HG03025 (cell line): ENCODE measurements at regions not wholly inside any gene's neighbourhood (a gene's known extent, or its start where the extent isn't known, plus 50 kb on each side); places are given as distances from the start of the nearest gene placed in this dataset.
"Not testable (repeated sequence)": the region's sequence is repeated elsewhere in the genome, so short reads cannot be mapped to it uniquely, and the experiment has no call there.

Source experiments
- ATAC-seq: cut with Tn5 transposase; IDR thresholded peaks from one replicate; pipeline ENCODE4 v1.9.1; 2021; ENCODE audit warnings: mild to moderate bottlenecking, moderate library complexity; ENCODE audit not compliant: unreplicated experiment, low FRiP score

GRCh38 chr2:241999184-241999583 is 129.7 kb downstream of the RTP5 start:
- ATAC-seq = no peak

- no peak for ATAC-seq
Observed at GRCh38 chr2:242001853-242002252, 132.3 kb downstream of the RTP5 start.

DNA sequence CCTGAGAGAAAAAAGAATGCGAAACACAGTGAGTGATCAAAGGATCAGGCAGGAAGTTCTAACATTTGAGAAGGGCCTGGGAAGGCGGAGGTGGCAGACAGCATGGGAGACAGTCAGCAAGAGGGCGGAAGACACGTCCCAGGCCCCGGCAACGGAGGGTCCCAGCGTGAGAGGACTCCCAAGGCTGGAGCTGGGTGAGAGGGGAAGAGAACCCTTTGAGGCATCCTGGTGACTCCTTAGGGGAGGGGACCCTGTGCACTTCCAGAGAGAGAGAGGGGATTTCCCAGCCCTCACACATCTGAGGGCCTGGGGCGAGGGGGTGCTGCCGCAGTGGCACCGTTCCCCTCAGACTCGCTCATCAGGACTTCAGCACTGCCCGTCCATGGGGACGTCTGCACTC is 133.4 kb downstream of the RTP5 start:
- ATAC-seq = no peak

DNA sequence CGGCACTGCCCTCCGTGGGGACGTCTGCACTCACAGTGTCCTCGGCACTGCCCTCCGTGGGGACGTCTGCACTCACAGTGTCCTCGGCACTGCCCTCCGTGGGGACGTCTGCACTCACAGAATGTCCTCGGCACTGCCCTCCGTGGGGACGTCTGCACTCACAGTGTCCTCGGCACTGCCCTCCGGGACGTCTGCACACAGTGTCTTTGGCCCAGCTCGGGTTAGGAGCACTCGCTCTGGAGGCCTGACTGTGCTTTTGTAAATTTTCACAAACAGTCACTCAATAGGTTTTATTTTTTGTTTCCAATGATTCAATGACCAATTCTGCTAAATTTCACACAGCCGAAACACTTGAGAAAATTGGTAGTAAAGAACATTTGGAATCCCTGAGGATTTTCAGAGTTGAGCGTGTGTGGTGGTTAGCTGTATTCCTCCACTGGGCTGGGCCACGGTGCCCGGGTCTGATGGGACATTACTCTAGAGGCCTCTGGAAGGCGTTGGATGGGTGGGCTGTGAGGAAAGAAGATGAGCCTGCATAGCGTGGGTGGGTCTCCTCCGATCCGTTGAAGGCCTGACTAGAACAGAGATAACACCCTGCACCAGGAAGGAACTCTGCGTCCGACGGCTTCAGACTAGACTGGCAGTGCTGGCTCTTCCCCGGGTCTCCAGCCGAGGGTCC is 134.8 kb downstream of the RTP5 start:
- ATAC-seq = no peak

DNA sequence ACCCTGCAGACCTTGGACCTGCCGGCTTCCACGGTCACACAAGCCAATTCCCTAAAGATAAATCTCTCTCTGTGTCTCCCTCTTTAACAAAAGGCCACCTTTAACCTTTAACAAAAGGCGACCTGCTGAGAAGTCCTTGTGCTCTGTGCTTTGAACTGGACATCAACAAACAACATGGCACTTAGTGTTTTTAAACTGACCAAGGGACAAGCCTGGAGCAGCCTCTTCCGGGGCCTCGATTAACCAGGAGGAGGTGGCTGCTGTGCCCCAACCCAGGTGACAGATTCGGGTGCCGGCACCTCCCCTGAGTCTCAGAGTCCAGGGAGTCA is 135.3 kb downstream of the RTP5 start:
- ATAC-seq = no peak

- not testable (repeated sequence) for ATAC-seq
Observed at GRCh38 chr2:242006091-242006634, 136.6 kb downstream of the RTP5 start.

DNA sequence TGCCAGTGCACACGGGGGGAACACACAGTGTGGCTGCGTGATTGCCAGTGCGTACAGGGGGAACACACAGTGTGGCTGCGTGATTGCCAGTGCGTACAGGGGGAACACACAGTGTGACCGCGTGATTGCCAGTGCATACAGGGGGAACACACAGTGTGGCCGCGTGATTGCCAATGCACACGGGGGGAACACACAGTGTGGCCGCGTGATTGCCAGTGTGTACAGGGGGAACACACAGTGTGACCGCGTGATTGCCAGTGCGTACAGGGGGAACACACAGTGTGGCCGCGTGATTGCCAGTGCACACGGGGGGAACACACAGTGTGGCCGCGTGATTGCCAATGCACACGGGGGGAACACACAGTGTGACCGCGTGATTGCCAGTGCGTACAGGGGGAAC is 139.4 kb downstream of the RTP5 start:
- not testable (repeated sequence) for ATAC-seq

DNA sequence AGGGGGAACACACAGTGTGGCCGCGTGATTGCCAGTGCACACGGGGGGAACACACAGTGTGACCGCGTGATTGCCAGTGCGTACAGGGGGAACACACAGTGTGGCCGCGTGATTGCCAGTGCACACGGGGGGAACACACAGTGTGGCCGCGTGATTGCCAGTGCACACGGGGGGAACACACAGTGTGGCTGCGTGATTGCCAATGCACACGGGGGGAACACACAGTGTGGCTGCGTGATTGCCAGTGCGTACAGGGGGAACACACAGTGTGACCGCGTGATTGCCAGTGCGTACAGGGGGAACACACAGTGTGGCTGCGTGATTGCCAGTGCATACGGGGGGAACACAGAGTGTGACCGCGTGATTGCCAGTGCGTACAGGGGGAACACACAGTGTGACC is 140.3 kb downstream of the RTP5 start:
- not testable (repeated sequence) for ATAC-seq

DNA sequence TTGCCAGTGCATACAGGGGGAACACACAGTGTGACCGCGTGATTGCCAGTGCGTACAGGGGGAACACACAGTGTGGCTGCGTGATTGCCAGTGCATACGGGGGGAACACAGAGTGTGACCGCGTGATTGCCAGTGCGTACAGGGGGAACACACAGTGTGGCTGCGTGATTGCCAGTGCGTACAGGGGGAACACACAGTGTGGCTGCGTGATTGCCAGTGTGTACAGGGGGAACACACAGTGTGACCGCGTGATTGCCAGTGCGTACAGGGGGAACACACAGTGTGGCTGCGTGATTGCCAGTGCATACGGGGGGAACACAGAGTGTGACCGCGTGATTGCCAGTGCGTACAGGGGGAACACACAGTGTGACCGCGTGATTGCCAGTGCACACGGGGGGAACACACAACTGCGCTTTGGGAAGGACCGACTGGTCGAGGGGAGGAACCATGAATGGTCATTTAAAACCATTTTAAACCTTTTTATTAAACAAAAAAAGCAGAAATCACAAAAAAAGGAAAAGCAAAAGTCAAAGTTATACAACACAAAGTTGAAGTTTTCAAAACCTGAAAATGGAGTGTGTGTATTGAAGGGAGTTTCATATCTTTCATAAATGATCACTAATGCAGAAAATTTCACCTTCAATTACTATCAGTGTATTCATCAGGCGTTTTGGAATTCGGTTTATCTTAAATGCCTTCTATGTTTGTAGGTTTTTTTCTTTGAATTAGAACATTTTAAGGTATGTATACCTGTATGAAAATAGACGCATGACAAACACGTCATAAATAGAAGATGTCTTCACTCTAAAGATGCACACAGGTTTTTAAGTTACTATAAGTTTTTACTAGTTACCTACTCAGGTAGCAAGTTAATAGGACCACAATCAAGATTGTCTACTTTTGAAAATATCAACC is 141.0 kb downstream of the RTP5 start:
- not testable (repeated sequence) for ATAC-seq

GRCh38 chr2:242011167-242011513 is 141.6 kb downstream of the RTP5 start:
- no peak for ATAC-seq

DNA sequence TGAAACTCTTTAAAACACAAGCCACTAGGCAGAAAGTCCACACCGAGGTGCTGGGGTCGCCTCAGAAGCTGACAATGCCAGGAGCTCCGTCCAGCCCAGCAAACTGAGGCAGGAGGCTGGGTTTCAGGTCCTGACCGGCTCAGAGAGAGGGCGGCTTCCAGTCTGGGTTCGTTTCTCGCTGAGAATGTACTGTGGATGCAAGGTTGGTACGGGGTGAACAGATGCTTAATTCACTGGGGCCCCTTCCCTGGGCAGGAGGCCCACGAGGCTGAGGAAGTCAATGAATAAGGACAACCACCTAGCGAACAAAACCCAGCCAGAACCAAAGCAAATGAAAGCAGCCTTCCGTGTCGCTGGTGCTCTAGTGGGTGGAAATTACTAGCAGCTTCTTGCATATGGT is 142.0 kb downstream of the RTP5 start:
- no peak for ATAC-seq

DNA sequence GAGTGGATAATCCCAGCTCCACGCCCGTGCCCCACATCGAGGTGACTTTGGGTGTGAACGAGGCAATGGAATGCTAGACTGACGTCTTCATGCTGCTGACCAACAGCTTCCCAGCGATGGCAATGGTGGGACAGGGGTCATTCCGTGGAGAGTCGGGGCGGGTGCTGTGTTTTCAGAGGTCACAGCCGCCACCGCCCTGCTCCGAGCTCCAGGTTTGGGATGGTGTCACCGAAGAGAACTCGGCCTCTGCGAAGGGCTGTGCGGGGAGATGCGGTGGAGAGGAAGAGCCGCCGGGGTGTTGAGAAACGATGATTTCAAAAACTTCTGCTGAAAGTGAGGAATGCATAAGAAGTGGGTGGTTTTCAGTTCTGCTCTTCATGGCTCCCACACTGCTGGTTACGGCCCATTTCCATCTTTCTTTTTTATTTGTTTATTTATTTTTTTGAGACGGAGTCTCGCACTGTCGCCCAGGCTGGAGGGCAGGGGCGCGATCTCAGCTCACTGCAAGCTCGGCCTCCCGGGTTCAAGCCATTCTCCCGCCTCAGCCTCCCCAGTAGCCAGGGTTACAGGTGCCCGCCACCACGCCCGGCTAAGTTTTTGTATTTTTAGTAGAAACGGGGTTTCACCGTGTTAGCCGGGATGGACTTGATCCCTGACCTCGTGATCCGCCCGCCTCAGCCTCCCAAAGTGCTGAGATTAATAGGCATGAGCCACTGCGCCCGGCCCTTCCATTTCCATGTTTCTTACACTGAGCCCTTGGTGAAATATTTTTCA is 142.6 kb downstream of the RTP5 start:
- ATAC-seq = no peak

- ATAC-seq = no peak
Observed at GRCh38 chr2:242012956-242013764, 143.6 kb downstream of the RTP5 start.

DNA sequence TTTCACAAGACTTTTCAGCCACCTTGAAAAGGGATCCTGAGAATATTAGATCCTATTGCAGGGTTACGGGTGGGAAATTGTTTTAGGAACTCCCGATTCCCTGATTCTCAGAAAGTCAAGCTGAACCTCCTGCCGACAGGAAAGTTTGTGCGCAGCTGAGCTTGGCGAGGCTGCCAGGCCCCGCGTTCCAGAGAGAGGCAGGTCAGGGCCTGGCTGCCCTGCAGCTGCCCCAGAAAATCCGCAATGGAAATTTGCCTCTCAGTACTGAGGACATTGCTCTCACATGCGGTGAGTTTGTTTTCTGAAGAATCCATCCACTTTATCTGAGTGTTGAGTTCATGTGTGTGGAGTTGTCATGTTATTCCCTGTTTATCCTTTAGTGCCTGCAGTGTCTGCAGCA is 144.2 kb downstream of the RTP5 start:
- ATAC-seq = no peak

DNA sequence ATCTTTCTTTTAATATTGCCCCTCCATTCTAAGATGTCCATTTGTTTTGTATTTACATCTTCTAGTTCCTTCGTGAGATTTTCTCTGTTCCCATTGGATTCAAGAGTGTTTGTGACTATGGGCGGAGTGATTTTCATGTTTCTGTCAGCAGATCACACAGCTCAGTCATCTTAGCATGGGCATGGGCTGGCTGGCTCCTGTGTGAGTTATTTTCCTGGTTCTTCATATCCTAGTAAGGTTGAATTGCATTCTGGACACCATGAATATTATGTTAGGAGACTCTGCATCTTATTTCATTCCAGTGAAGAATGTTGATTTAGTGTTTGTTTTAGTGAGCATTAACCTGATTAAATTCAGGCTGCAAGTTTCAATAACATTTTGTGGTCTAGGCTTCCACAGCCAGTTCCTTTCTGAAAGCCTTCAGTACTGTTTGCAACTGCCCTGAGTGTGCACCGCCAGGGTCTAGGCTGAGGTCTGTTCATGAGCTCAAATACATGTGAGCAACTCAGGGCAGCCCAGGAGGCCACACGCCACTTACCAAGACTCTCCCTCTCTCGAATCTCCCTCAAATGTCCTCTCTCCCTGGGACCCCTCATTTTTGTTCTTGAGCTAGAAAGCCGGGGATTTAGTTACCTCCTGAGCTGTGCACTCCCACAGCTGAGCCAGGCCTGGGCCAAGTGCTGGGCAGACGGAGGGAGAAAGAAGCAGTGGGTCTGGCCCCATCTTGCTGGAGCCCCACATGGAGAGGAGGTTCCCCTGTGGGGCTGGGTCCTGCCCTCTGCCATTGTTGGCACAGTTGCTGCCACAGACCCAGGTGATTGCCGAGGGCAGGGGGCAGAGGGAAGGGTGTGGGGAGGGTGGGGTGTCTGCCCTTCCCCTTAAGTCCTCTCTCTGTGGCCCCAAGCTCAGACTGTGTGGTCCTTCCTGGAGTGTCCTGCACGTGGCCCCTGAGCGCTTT is 145.9 kb downstream of the RTP5 start:
- ATAC-seq = no peak

- ATAC-seq = no peak
Observed at GRCh38 chr2:242017086-242017485, 147.6 kb downstream of the RTP5 start.

- not testable (repeated sequence) for ATAC-seq
Observed at GRCh38 chr2:242018416-242018815, 148.9 kb downstream of the RTP5 start.

DNA sequence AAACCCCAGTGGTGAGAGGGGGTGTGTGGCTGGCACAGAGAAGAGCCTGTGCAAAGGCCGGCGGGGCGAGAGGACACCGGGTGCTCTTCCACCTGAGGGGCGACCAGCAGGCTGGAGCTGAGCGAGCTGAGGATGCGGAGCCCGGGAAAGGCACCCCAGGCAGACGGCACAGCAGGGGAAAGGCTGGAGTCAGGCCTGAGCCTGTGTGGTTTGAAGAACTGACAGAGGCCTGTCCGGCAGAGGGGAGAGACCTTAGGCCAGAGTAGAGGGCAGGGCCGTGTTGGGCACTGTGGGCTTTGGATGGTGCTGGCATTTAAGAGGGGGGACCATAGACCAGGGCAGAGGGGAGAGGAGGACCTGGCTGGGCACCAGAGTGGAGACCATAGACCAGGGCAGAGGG is 149.8 kb downstream of the RTP5 start:
- no peak for ATAC-seq
